ENCODE measurements at regions not wholly inside any gene's neighbourhood (a gene's known extent, or its start where the extent isn't known, plus 50 kb on each side); places are given as distances from the start of the nearest gene placed in this dataset.

DNA sequence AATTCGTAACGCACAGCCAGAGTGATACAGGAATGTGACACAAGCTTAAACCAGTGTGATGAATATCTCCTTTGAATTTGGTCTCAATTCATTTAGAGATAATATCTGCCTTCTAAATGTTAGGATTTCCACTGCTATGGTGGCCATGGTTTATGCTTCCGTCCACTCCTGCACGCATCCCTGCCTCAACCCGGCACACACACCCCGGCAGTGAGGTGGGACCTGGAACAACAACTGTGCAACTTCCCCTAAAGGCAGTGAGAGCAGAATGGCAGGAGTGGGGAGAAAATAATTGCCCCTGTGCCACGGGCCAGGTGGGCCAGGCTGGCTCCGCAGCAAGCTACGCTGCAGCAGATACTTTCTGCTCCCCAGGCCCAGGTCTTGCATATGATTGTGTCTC lies 72.6 kb upstream of the CPEB4 start:
- peak overlapping the region; percentile 8; the same call in 1 of the 2 replicates for H3K27ac ChIP-seq
- TF ChIP-seq ZFX (IDR thresholded peaks at IDR 0.05): no peak
- TF ChIP-seq, protein P1, sequence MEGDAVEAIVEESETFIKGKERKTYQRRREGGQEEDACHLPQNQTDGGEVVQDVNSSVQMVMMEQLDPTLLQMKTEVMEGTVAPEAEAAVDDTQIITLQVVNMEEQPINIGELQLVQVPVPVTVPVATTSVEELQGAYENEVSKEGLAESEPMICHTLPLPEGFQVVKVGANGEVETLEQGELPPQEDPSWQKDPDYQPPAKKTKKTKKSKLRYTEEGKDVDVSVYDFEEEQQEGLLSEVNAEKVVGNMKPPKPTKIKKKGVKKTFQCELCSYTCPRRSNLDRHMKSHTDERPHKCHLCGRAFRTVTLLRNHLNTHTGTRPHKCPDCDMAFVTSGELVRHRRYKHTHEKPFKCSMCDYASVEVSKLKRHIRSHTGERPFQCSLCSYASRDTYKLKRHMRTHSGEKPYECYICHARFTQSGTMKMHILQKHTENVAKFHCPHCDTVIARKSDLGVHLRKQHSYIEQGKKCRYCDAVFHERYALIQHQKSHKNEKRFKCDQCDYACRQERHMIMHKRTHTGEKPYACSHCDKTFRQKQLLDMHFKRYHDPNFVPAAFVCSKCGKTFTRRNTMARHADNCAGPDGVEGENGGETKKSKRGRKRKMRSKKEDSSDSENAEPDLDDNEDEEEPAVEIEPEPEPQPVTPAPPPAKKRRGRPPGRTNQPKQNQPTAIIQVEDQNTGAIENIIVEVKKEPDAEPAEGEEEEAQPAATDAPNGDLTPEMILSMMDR (conservative IDR thresholded peaks at IDR 0.05): no peak

DNA sequence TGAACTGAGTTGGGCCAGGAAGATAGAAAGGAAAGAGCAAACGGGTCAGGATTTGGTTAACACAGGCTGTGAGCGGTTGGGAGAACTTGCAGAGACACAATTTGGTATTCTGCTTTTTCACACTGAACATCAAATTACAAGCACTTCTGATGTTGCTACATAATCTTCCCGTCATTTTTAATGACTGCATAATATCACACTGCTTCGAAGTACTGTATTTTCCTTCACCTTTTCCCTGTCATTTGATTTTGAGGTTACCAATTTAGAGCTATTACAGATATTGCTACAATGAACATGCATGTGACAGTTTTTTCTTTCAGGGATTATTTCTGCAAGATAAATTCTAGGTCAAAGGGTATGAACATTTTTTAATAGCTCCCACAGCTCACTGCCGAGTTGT lies 71.4 kb upstream of the CPEB4 start:
- TF ChIP-seq, protein P1 (conservative IDR thresholded peaks at IDR 0.05): no peak
- TF ChIP-seq ZFX (IDR thresholded peaks at IDR 0.05): no peak
- H3K27ac ChIP-seq: peak overlapping the region; percentile 44; the same call in 1 of the 2 replicates

DNA sequence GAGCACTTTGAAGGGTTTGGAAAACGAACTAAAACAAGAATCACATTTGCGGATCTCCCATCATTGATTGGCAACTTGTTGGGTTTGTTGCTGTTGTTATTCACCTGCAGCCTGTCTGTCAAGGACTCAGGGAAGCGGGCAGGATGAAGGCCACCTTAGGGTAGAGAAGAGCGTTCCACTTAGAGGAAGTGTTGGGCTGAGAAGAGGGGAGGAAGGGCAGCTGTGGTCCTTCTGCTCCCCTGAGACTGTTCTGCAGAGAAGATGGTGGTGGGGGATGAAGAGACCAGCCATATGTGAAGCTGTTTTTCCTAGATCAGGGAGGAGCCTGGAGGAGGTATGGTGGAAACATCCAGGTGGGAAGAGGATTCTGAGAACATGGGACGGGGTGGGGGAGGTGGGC lies 70.6 kb upstream of the CPEB4 start:
- peak overlapping the region; percentile 46 for H3K27ac ChIP-seq
- TF ChIP-seq, protein P1 (conservative IDR thresholded peaks at IDR 0.05): no peak
- no peak for TF ChIP-seq ZFX (IDR thresholded peaks at IDR 0.05)

DNA sequence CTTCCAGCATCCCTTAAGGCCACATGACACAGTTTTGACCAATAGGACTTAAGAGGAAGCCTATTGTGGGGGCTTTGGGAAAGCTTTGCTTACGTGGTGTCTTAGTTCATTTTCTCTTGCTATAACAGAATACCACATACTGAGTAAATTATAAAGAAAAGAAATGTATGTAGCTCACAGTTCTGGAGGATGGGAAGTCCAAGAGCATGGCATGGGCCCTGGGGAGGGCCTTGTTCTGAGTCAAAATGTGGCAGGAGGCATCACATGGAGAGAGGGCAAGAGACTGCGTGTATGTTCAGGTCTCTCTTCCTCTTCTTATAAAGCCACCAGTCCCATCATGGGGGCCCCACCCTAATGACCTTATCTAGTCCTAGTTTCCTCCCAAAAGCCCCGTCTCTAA lies 68.6 kb upstream of the CPEB4 start:
- no peak overlapping the region; the same call in 1 of the 2 replicates for H3K27ac ChIP-seq
- TF ChIP-seq, protein P1 (conservative IDR thresholded peaks at IDR 0.05): no peak
- no peak for TF ChIP-seq ZFX (IDR thresholded peaks at IDR 0.05)

DNA sequence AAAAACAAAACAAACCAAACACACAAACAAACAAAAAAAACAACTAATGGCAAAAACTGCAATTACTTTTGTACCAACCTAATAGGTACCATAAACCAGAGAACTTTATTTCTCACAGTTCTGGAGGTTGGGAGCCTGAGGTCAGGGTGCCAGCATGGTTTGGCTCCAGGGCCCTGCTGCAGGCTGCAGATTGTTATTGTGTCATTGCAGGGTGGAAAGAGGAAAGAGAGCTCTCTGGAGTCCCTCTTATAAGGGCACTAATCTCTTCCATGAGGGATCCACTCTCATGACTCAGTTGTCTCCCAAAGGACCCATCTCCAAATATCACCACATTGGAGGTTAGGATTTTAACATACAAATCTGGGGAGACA lies 64.9 kb upstream of the CPEB4 start:
- peak overlapping the region; percentile 78 for H3K27ac ChIP-seq

DNA sequence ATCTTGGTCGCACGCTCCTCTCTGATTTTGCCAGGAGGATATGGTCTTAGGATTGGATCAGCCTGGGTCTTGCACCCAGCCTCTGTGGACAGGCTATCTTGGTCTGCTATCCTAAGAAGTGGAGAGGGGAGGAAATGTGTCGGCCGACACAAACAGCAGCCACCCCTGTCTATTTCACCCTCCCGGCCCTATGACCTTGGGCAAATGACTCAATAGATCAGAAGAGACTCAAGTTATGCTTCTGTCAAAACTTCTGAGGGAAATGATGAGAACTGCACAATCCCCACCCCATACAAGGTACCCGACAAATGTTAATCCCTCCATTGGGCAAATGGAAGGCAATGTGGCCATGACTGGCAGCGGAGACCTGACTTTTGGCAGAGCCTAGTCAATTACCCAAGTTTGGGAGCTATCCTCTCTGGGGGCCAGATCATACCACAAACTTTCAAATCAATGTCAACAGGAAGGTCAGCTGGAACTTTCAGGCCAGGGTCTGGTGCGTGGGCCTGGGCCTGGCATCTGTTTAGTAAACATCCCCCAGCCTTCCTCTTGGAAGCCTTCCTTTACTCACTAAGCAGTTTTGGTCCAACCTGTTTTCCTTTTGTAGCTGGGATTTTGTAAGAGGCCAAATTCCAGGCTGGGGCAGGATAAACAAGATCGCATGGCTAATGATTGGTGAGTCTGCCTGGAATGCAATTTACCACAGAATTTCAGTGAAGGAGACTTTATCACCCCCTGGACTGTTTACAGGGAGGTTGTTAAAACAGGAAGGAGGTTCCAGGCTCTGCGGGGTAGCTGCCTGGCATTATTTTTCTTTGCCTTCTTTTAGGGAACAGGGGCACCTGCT lies 64.2 kb upstream of the CPEB4 start:
- TF ChIP-seq ZFX (IDR thresholded peaks at IDR 0.05): no peak; the same call in 1 of the 2 replicates
- TF ChIP-seq, protein P1 (conservative IDR thresholded peaks at IDR 0.05): no peak
- peak overlapping the region; percentile 78 for H3K27ac ChIP-seq

More for the DNA sequence above, 64.9 kb upstream of the CPEB4 start:
- no peak for TF ChIP-seq ZFX (IDR thresholded peaks at IDR 0.05)
- TF ChIP-seq, protein P1 (conservative IDR thresholded peaks at IDR 0.05): no peak

DNA sequence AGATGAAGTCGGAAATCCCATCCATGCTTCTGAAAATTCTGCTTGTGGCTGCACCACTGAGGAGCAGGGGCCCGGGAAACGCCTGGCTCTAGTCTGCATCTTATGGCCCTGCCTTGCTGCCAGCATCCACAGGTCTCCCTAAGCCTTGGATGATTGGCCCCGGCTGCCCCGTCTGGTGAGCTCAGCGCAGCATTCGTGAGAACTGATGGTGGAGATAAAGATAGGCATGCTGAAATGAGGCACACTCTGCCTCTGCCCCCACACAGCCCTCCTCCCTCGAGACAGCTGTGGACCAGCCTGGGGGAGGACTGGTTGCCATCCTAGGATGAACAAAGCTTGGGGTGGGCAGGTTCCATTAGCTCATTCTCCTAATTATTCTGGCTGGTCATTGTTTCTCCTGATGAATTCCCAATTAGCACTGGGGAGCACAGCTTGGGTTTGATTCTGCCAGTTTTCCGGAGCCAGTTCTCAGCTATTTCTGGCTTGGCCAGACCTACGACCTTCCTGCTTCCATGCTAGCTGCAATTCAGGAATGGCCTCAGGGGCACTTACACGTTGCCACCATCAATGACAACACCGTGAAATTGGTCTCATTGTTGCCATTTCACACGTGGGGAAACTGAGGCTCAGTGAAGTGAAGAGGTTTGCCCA lies 62.8 kb upstream of the CPEB4 start:
- peak overlapping the region; percentile 78 for H3K27ac ChIP-seq

More for the DNA sequence above, 62.8 kb upstream of the CPEB4 start:
- TF ChIP-seq ZFX (IDR thresholded peaks at IDR 0.05): no peak
- TF ChIP-seq, protein P1 (conservative IDR thresholded peaks at IDR 0.05): no peak

Measured in C4-2B (cell line).